HG02943 (cell line): ENCODE measurements at regions not wholly inside any gene's neighbourhood (a gene's known extent, or its start where the extent isn't known, plus 50 kb on each side); places are given as distances from the start of the nearest gene placed in this dataset.

Experiments
- ATAC-seq: cut with Tn5 transposase; IDR thresholded peaks from one replicate; pipeline ENCODE4 v1.9.1; 2021; ENCODE audit warnings: mild to moderate bottlenecking, low read depth, moderate library complexity; ENCODE audit not compliant: unreplicated experiment

GRCh38 chr20:40591536-40591935 lies 97.5 kb downstream of the MAFB start:
- ATAC-seq, result no peak

- no peak for ATAC-seq
Observed at GRCh38 chr20:40591119-40591518, 97.9 kb downstream of the MAFB start.

DNA sequence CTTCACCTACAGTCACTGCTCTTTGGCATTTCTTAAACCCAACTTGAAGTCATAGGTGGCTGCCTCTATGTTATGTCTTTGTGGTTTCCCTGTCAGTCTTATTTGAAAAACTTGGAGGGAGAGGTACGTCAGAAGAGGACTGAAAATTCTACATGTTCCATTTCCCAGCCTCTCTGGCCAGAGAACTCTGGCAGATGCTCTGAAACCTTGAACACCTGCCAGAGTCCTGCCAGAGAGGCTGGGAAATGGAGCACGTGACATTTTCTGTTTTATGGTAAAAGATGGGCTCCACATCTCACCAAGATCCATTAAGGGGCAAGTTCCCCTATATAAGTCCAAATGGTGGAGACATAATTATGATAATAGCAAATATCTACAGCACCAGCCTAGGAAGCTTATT lies 99.5 kb downstream of the MAFB start:
- ATAC-seq, result no peak

GRCh38 chr20:40588891-40589290 lies 100.1 kb downstream of the MAFB start:
- ATAC-seq, result no peak

DNA sequence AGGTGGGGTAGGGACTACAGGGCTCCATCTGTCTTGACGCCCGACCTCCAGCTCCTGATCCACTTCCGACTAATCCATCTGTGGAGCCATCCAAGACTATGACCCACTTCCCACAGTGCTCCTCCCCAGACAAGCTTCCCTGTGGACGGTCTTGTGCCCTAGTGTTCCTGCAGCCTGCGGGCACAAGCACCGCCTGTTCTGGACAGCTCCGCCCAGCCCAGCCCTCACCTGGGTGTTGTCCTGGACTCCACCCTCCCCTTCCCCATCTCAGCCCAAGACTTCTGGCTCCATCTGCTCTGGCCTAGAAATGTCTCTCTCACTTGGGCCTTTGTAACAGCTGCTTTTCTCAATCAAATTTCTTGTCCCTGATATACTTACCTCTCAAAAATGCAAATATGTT lies 102.0 kb downstream of the MAFB start:
- ATAC-seq, result no peak

GRCh38 chr20:40584130-40584809 lies 104.8 kb downstream of the MAFB start:
- ATAC-seq, result no peak

GRCh38 chr20:40583636-40584035 lies 105.4 kb downstream of the MAFB start:
- no peak for ATAC-seq

GRCh38 chr20:40583205-40583604 lies 105.8 kb downstream of the MAFB start:
- ATAC-seq, result no peak

GRCh38 chr20:40582531-40582930 lies 106.5 kb downstream of the MAFB start:
- no peak for ATAC-seq

DNA sequence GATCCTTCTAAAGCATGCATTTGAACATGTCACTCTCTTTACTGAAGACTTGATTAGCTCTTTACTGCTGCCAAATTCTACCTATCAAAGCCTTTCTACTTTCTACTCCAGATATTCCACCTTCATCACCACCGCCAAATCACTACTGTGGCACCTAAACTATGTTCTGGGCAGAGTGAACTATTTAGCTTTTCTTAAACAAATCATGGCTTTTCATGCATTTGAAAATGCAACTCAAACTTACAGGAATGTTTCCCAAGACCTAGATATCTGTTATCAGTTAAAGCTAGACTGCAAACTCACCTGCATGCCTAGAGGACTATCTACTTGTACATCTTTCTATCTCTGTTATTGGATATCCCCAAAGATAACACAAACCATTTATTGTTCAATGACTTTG lies 109.3 kb downstream of the MAFB start:
- ATAC-seq, result no peak

GRCh38 chr20:40578961-40579360 lies 110.1 kb downstream of the MAFB start:
- ATAC-seq, result no peak

DNA sequence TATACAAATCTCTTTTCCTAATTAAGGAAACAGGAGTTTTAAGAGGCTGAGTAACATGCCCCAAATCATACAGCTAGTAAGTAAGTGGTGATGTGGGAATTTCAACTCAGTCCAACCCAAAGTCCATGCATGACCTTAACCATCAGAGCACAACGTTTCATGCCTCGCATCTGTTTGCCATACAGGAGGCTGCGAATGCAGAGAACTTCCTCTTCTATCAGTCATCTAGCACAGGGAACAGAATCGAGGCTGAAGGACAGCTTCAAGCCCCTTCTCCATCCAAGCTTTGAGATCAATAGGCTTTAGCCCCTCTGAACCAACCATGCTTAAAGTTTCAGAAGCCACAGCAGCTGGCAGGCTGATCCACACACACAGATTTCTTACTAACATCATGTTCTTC lies 113.2 kb downstream of the MAFB start:
- no peak for ATAC-seq

DNA sequence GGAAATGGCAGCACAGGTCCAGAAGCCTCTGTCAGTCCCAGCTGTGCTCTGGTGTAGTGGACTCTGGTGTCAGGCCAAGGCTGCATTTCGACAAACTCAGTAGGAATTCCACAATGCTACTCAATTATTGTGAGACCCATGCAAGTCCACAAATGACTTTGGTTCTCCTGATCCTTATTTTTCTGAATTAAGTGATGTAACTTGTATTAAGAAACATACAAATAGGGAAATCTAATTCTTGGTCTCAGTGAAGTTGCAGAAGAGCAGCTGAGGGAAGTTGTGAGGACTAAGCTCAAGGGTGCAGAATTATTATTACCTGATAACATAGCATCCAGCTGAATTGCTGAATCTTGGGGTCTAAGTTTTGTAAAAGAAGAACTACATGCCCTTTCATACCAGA lies 116.8 kb downstream of the MAFB start:
- ATAC-seq, result no peak

DNA sequence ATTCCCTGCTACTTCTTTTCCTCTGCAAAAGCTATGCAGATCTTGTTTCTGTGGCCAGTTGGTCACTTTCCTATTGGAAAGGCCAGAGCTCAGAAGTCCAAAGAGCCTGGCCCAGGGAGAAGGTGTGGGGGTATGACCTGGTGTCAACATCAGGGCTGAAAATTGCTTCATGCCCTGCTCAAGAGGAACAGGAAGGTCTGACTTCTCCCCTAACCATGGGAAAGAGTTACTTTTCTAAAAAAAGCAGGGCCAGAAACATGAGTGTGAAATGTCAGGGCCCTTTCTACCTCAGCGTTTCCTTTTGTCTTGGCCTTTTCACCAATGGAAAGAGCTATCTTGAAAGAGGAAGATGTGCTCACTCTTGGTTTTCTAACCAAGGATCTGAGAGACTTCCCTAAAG lies 117.4 kb downstream of the MAFB start:
- no peak for ATAC-seq

DNA sequence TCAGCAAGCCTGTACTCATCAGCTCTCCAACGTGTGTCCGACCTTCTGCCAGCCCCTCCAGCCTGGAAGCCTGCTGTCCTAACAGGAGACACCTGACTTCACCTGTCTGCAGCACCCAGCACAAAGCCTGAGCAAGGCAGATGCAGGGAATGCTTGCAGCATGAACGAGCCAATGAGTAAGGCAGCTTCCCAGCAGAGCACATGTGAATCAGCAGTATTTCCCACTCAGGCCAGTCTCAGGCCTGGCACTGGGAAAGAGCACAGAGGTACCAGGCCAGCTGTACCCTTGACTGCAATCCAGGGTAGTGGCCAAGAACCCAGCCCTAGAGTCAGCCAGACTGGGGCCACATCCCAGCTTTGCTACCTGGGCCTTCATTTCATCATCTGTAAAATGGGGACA lies 120.8 kb downstream of the MAFB start:
- no peak for ATAC-seq

DNA sequence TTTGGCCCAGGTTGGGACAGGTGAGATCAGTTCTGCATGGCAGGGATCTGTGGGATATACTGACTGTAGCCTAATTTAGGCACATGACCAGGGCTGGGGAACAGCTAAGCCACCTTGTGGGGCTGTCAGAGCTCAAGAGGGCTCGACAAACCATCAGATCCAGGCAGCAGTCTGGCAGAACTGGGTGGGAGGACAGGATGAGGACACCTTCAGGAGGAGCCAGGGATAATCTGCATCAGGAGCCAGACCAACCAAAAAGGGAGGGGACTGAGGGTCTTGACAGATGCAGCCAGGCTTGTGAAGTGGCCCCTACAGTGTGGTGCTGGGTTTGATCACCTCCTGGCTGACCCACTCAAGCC lies 123.4 kb downstream of the MAFB start:
- ATAC-seq, result no peak

DNA sequence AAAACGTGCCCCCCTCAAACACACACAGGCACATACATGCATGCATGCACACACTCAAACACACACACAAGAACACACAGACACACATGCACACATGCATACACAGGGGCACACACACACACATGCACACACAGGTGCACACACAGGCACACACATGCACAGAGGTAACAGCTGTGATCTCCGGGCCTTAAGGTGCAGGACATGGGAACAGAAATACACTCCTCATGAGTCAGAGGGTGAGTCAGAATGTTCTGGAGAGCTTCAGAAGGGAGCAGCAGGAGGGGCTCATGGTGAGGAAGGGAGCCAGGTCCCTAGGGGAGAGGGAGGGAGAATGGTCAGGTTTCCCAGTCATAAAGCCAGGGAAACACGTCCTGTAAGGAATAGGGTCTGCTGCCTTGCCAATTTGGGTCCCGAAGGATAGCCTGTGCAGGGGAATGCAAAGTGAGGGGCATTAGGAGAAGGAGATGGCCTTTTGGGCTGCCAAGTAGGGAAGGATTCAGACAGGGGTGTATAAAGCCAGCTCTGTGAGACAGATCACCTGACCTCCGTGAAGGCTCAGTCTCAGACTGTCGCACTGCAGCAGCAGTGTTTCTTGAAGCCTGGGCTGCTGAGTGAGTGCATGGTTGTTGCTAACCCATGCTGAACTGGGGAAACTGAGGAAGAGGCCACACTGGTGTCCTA lies 123.9 kb downstream of the MAFB start:
- no peak for ATAC-seq

GRCh38 chr20:40563296-40563950 lies 125.6 kb downstream of the MAFB start:
- no peak for ATAC-seq

GRCh38 chr20:40562031-40562430 lies 127.0 kb downstream of the MAFB start:
- no peak for ATAC-seq

DNA sequence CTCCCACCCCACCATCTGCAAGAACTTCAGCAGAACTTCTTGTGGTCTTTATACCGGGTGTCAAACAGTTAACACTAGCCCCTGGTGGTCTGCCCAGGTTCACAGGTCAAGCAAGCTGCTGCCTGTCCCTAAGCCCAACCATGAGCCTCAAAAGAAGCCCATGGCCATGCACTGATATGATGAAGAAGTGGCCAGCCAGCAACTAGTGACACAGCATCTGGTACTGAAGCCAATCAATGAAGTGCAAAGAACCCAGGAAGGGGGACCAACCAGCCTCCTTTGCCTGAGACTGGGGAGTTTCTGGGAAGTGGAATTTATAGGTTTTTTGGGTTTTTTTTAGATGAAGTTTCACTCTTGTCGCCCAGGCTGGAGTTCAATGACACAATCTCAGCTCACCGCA lies 127.8 kb downstream of the MAFB start:
- ATAC-seq, result no peak

- no peak for ATAC-seq
Observed at GRCh38 chr20:40558212-40558611, 130.8 kb downstream of the MAFB start.

DNA sequence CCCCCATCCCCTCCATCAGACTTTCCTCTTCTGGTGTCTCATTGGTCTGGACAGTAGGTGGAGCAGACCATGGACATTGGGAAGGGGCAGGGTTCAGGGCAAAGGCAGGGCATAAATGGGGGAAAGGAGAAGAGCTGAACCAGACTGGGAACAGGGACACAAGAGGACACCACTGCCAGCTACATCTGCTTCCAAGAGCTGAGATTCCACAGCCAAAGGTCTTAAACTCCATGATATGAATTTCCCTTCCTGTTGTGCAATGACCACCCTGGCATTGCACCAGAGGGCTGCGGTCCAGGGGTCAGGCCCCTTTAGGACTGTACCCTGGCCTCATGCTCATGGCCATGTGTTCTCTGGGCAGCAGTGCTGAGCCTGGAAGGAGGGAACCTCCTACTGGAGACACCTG lies 137.9 kb downstream of the MAFB start:
- no peak for ATAC-seq
